ENCODE measurements at regions not wholly inside any gene's neighbourhood (a gene's known extent, or its start where the extent isn't known, plus 50 kb on each side); places are given as distances from the start of the nearest gene placed in this dataset.

GRCh38 chr1:81174052-81174451 lies 626.7 kb upstream of the ADGRL2 start:
- TF ChIP-seq EZH2 (IDR thresholded peaks at IDR 0.05) (no peak), POLR2AphosphoS5 (IDR thresholded peaks at IDR 0.05; ENCODE audit: borderline replicate concordance, low read depth, low read length) (no peak)

Data from SK-N-MC (cell line).